ENCODE measurements at regions not wholly inside any gene's neighbourhood (a gene's known extent, or its start where the extent isn't known, plus 50 kb on each side); places are given as distances from the start of the nearest gene placed in this dataset.

DNA sequence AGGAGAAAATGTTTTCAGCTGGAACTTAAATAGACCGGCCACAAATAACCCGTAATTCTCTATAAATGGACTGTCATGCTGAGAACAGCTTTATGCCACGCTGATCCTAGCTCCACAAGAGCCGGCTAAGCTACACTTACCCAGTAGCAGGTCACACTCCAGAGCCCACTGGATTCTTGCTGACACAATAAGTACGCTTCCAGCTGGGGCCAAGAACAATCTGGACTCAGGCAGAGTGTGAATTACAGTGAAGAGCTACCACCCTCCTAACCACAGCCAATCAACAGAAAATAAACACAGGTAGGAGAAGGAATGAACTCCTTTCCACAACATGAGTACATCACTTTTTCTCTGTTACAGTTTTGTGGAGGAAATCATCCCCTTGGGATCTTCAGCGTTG, 531.3 kb downstream of the GALC start:
- Histone ChIP-seq H3K27me3 (ENCODE audit: control insufficient read depth, insufficient read depth, low read length) (no peaks in the 10 kb centered on the region), H3K4me1 (ENCODE audit: control insufficient read depth, insufficient read depth, low read length) (no peaks in the 10 kb centered on the region), H4K5ac (ENCODE audit: low read depth, low read length) (no peak overlapping the region), H3K4ac (ENCODE audit: low read depth, low read length) (no peak overlapping the region), H3K14ac (replicated peaks; ENCODE audit: low read depth, low read length) (no peak overlapping the region), H2AK9ac (replicated peaks; ENCODE audit: low read depth, low read length, poor library complexity) (no peak overlapping the region), H3K79me1 (ENCODE audit: low read depth in 1 of 2, low read length in 2 of 2) (no peaks in the 10 kb centered on the region), H2BK120ac (ENCODE audit: low read depth, low read length) (no peak overlapping the region), H3K4me2 (ENCODE audit: low read depth, low read length) (no peak overlapping the region), H2BK15ac (ENCODE audit: low read depth, low read length) (no peak overlapping the region), H3K36me3 (ENCODE audit: control insufficient read depth, insufficient read depth, low read length) (no peaks in the 10 kb centered on the region), H2AFZ (replicated peaks; ENCODE audit: low read length, poor library complexity) (no peak overlapping the region), H4K8ac (ENCODE audit: low read depth in 2 of 2, low read length in 2 of 2) (no peak overlapping the region), H3K4me3 (ENCODE audit: insufficient read depth, low read depth, low read length) (no peak overlapping the region), H2BK5ac (ENCODE audit: low read depth, low read length, poor library complexity, severe bottlenecking) (no peak overlapping the region), H3K18ac (ENCODE audit: low read depth, low read length) (no peak overlapping the region), H3K9ac (ENCODE audit: low read depth, low read length) (no peak overlapping the region), H3K9me3 (ENCODE audit: control insufficient read depth, insufficient read depth, low read length) (no peaks in the 10 kb centered on the region; the same call in 1 of the 2 replicates), H2AK5ac (ENCODE audit: low read depth, low read length) (no peak overlapping the region), H2BK20ac (ENCODE audit: low read depth, low read length) (no peak overlapping the region), H4K20me1 (ENCODE audit: insufficient read depth, low read length) (no peaks in the 10 kb centered on the region), H4K91ac (ENCODE audit: insufficient read depth, low read depth, low read length) (no peak overlapping the region), H3K27ac (ENCODE audit: insufficient read depth, low read length) (no peak overlapping the region), H3K56ac (ENCODE audit: extremely low read depth, insufficient read depth, low read length) (no peak overlapping the region), H3K23ac (ENCODE audit: low read depth, low read length) (no peak overlapping the region), H3K9me1 (ENCODE audit: insufficient read depth, low read length) (no peaks in the 10 kb centered on the region)
- TF ChIP-seq NFE2L2 (IDR thresholded peaks at IDR 0.05; ENCODE audit: low read depth, low read length) (no peak), RCOR1 (IDR thresholded peaks at IDR 0.05; ENCODE audit: insufficient replicate concordance, low read length) (no peak), FOS (IDR thresholded peaks at IDR 0.05; ENCODE audit: low read depth, low read length) (no peak), RAD21 (IDR thresholded peaks at IDR 0.05; ENCODE audit: low read length) (no peak), MAZ (IDR thresholded peaks at IDR 0.05; ENCODE audit: borderline replicate concordance, low read depth, low read length) (no peak), MAFK (IDR thresholded peaks at IDR 0.05; ENCODE audit: low read depth, low read length) (no peak), USF2 (IDR thresholded peaks at IDR 0.05; ENCODE audit: low read depth, low read length) (no peak), CEBPB (IDR thresholded peaks at IDR 0.05; ENCODE audit: low read depth, low read length) (no peak), MXI1 (IDR thresholded peaks at IDR 0.05; ENCODE audit: borderline replicate concordance, low read depth, low read length) (no peak)
- TF ChIP-seq, protein P1, sequence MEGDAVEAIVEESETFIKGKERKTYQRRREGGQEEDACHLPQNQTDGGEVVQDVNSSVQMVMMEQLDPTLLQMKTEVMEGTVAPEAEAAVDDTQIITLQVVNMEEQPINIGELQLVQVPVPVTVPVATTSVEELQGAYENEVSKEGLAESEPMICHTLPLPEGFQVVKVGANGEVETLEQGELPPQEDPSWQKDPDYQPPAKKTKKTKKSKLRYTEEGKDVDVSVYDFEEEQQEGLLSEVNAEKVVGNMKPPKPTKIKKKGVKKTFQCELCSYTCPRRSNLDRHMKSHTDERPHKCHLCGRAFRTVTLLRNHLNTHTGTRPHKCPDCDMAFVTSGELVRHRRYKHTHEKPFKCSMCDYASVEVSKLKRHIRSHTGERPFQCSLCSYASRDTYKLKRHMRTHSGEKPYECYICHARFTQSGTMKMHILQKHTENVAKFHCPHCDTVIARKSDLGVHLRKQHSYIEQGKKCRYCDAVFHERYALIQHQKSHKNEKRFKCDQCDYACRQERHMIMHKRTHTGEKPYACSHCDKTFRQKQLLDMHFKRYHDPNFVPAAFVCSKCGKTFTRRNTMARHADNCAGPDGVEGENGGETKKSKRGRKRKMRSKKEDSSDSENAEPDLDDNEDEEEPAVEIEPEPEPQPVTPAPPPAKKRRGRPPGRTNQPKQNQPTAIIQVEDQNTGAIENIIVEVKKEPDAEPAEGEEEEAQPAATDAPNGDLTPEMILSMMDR (conservative IDR thresholded peaks at IDR 0.05; ENCODE audit: low read depth, low read length) = no peak
- no CpG with 5 or more reads among the region's 6 CpGs for WGBS, 2 experiments (ENCODE audit: extremely low coverage in 2 of 2, insufficient read length in 1 of 2)
- ChIA-PET POLR2A (ENCODE audit: unreplicated experiment) (no interaction called here), CTCF (no interaction called here)
- BruUV-seq (replicated peaks) = no TSS peak
- dilution Hi-C loops (cut with HindIII; ENCODE audit: low sequenced_read_pairs, unreplicated experiment) = no loop called here
- DNase-seq = no peak
- intact Hi-C loops (cut with micrococcal nuclease) = no loop called here
- no peak for ATAC-seq (ENCODE audit: low read depth)
- in situ Hi-C loops (cut with MboI; ENCODE audit: low sequenced_read_pairs) = no loop called here

Data from IMR-90 (cell line).